Hepatocyte (in vitro differentiated cells): ENCODE measurements at regions not wholly inside any gene's neighbourhood (a gene's known extent, or its start where the extent isn't known, plus 50 kb on each side); places are given as distances from the start of the nearest gene placed in this dataset.

Source experiments
- DNase-seq: peaks from one replicate; pipeline ENCODE4 v3.0.0-alpha.2; 2016; ENCODE audit warnings: low spot score
- H2AFZ ChIP-seq: fragments of 200-600 bp; sonication (generic); 2 replicates; pipeline ENCODE4 v1.6.0; 2016; ENCODE audit warnings: antibody characterized with exemption, mild to moderate bottlenecking
- H3K27ac ChIP-seq: fragments of 200-600 bp; sonication (generic); 2 replicates; pipeline ENCODE4 v1.5.1; 2016; ENCODE audit warnings: mild to moderate bottlenecking
- H3K27me3 ChIP-seq: fragments of 200-600 bp; sonication (generic); 2 replicates; pipeline ENCODE4 v1.6.1; 2016
- H3K36me3 ChIP-seq: fragments of 200-600 bp; sonication (generic); replicated peaks from 2 replicates; pipeline ENCODE4 v1.5.1; 2016; ENCODE audit warnings: low read depth; ENCODE audit not compliant: insufficient read depth
- H3K4me1 ChIP-seq: fragments of 200-600 bp; sonication (generic); 2 replicates; pipeline ENCODE4 v1.5.1; 2016; ENCODE audit warnings: mild to moderate bottlenecking, moderate library complexity; ENCODE audit not compliant: insufficient read depth
- H3K4me2 ChIP-seq: fragments of 200-600 bp; sonication (generic); 2 replicates; pipeline ENCODE4 v1.6.0; 2016
- H3K4me3 ChIP-seq: fragments of 200-600 bp; sonication (generic); 2 replicates; pipeline ENCODE4 v1.5.1; 2016; ENCODE audit warnings: mild to moderate bottlenecking
- H3K79me2 ChIP-seq: fragments of 200-600 bp; sonication (generic); 2 replicates; pipeline ENCODE4 v1.6.0; 2017; ENCODE audit warnings: mild to moderate bottlenecking
- H3K9me2 ChIP-seq: fragments of 200-600 bp; sonication (generic); replicated peaks from 2 replicates; pipeline ENCODE4 v1.6.0; 2017; ENCODE audit warnings: mild to moderate bottlenecking; ENCODE audit not compliant: insufficient read depth
- H3K9me3 ChIP-seq: fragments of 200-600 bp; sonication (generic); 2 replicates; pipeline ENCODE4 v1.5.1; 2016; ENCODE audit warnings: low read depth, mild to moderate bottlenecking
- H4K20me1 ChIP-seq: fragments of 200-600 bp; sonication (generic); 2 replicates; pipeline ENCODE4 v1.6.0; 2016; ENCODE audit warnings: mild to moderate bottlenecking; ENCODE audit not compliant: insufficient read depth, poor library complexity, severe bottlenecking
- EZH2 ChIP-seq: fragments of 200-600 bp; sonication (generic); IDR thresholded peaks from 2 replicates; pipeline ENCODE4 v1.6.1; 2016; ENCODE audit warnings: antibody characterized with exemption, mild to moderate bottlenecking, borderline replicate concordance
- EZH2phosphoT487 ChIP-seq: fragments of 200-600 bp; sonication (generic); IDR thresholded peaks from one replicate; pipeline ENCODE4 v1.6.1; 2018; ENCODE audit warnings: antibody characterized with exemption, mild to moderate bottlenecking, low read depth, moderate library complexity; ENCODE audit not compliant: unreplicated experiment, severe bottlenecking
- WGBS: methylation state at CpG from one replicate; pipeline ENCODE4 v1.1.6; 2016; ENCODE audit warnings: low lambda C conversion rate; ENCODE audit errors: missing lambda C conversion rate; 5-methylcytosine and 5-hydroxymethylcytosine counted together
- TF ChIP-seq, protein P1 (sequence below): fragments of 200-600 bp; sonication (generic); IDR thresholded peaks from 2 replicates; pipeline ENCODE4 v1.5.1; 2016; ENCODE audit warnings: antibody characterized with exemption, mild to moderate bottlenecking; ENCODE audit not compliant: poor library complexity

- no peaks in the 10 kb centered on the region for H3K79me2 ChIP-seq
- H2AFZ ChIP-seq: no peak overlapping the region
- WGBS: 76% methylated on average over 3 of the region's 3 CpGs
- no peaks in the 10 kb centered on the region for H3K27me3 ChIP-seq
- no peaks in the 10 kb centered on the region for H3K9me3 ChIP-seq
- H3K4me1 ChIP-seq: no peaks in the 10 kb centered on the region
- no peaks in the 10 kb centered on the region for H4K20me1 ChIP-seq
- H3K4me3 ChIP-seq: no peak overlapping the region
- no peak for DNase-seq
- H3K36me3 ChIP-seq: no peaks in the 10 kb centered on the region
- H3K9me2 ChIP-seq: no peaks in the 10 kb centered on the region
- TF ChIP-seq, protein P1, sequence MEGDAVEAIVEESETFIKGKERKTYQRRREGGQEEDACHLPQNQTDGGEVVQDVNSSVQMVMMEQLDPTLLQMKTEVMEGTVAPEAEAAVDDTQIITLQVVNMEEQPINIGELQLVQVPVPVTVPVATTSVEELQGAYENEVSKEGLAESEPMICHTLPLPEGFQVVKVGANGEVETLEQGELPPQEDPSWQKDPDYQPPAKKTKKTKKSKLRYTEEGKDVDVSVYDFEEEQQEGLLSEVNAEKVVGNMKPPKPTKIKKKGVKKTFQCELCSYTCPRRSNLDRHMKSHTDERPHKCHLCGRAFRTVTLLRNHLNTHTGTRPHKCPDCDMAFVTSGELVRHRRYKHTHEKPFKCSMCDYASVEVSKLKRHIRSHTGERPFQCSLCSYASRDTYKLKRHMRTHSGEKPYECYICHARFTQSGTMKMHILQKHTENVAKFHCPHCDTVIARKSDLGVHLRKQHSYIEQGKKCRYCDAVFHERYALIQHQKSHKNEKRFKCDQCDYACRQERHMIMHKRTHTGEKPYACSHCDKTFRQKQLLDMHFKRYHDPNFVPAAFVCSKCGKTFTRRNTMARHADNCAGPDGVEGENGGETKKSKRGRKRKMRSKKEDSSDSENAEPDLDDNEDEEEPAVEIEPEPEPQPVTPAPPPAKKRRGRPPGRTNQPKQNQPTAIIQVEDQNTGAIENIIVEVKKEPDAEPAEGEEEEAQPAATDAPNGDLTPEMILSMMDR: no peak
- no peak for TF ChIP-seq EZH2phosphoT487
- no peak for TF ChIP-seq EZH2
- H3K27ac ChIP-seq: no peak overlapping the region
- H3K4me2 ChIP-seq: no peak overlapping the region
These were observed 399.2 kb downstream of the NLGN4X start for GRCh38 chrX:5829469-5829868.

- no peak overlapping the region for H3K27ac ChIP-seq
- no peak overlapping the region for H3K4me2 ChIP-seq
- no peaks in the 10 kb centered on the region for H3K9me3 ChIP-seq
- no peak for DNase-seq
- no peaks in the 10 kb centered on the region for H3K36me3 ChIP-seq
- TF ChIP-seq EZH2 (no peak), EZH2phosphoT487 (no peak)
- TF ChIP-seq, protein P1: no peak
- H3K4me1 ChIP-seq: no peaks in the 10 kb centered on the region
- H3K4me3 ChIP-seq: no peak overlapping the region
- no peak overlapping the region for H2AFZ ChIP-seq
- H3K79me2 ChIP-seq: no peaks in the 10 kb centered on the region
- no peaks in the 10 kb centered on the region for H3K9me2 ChIP-seq
- WGBS: 88% methylated on average over 6 of the region's 6 CpGs
- H4K20me1 ChIP-seq: no peaks in the 10 kb centered on the region
- H3K27me3 ChIP-seq: no peaks in the 10 kb centered on the region
These were observed 399.6 kb downstream of the NLGN4X start for GRCh38 chrX:5829060-5829459.

- Histone ChIP-seq H3K4me3 (no peak overlapping the region), H3K27ac (no peak overlapping the region), H3K4me1 (no peaks in the 10 kb centered on the region), H3K79me2 (no peaks in the 10 kb centered on the region), H3K9me2 (no peaks in the 10 kb centered on the region), H3K4me2 (no peak overlapping the region), H4K20me1 (no peaks in the 10 kb centered on the region), H3K36me3 (no peaks in the 10 kb centered on the region), H3K27me3 (no peaks in the 10 kb centered on the region), H2AFZ (no peak overlapping the region), H3K9me3 (no peaks in the 10 kb centered on the region)
- no peak for TF ChIP-seq EZH2phosphoT487
- TF ChIP-seq EZH2: no peak
- TF ChIP-seq, protein P1: no peak
- WGBS: 70% methylated on average over 6 of the region's 6 CpGs
- DNase-seq: no peak
These were observed 404.8 kb downstream of the NLGN4X start for GRCh38 chrX:5823903-5824302.

DNA sequence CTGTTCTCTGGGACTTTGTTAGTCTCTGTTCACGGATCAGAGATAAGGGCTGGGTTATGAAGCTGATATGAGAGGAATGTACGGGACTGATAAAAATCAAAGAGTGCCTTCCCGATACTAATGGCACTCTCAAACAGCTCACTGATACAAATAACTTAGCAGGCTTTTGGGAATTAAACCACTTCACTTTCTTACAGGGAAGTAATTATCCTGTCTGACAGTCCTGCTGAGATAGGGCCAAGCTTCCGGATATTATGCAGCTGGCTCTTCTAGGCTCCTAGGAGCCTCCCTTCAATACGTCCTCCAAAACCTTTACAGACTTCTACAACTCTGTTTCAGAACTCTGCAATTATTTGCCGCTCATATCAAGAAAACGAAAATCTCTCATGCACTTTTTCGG, 418.0 kb downstream of the NLGN4X start:
- 34% methylated on average over 8 of the region's 8 CpGs for WGBS

More for the DNA sequence above, 418.0 kb downstream of the NLGN4X start:
- no peak overlapping the region for H3K27ac ChIP-seq
- H3K9me3 ChIP-seq: no peaks in the 10 kb centered on the region
- no peaks in the 10 kb centered on the region for H3K79me2 ChIP-seq
- no peaks in the 10 kb centered on the region for H4K20me1 ChIP-seq
- no peak overlapping the region for H3K4me2 ChIP-seq
- no peaks in the 10 kb centered on the region for H3K27me3 ChIP-seq
- no peak overlapping the region for H2AFZ ChIP-seq
- DNase-seq: no peak
- no peaks in the 10 kb centered on the region for H3K9me2 ChIP-seq
- H3K4me1 ChIP-seq: no peaks in the 10 kb centered on the region
- H3K4me3 ChIP-seq: no peak overlapping the region
- no peaks in the 10 kb centered on the region for H3K36me3 ChIP-seq
- TF ChIP-seq EZH2phosphoT487 (no peak), EZH2 (no peak)
